ENCODE measurements at regions not wholly inside any gene's neighbourhood (a gene's known extent, or its start where the extent isn't known, plus 50 kb on each side); places are given as distances from the start of the nearest gene placed in this dataset.

- TF ChIP-seq CTCF (IDR thresholded peaks at IDR 0.05) = no peak
- TF ChIP-seq ZFX (IDR thresholded peaks at IDR 0.05; ENCODE audit: borderline replicate concordance) = no peak
Measured at GRCh38 chr5:114265432-114266060, 96.3 kb upstream of the KCNN2 start.
